Ishikawa (cell line): ENCODE measurements at regions not wholly inside any gene's neighbourhood (a gene's known extent, or its start where the extent isn't known, plus 50 kb on each side); places are given as distances from the start of the nearest gene placed in this dataset.

Source experiments
- CEBPB ChIP-seq: IDR thresholded peaks from 2 replicates; pipeline ENCODE4 v1.6.1; 2012
- CREB1 ChIP-seq: IDR thresholded peaks from 2 replicates; pipeline ENCODE4 v1.6.1; 2012; ENCODE audit warnings: low read depth
- EGR1 ChIP-seq: IDR thresholded peaks from 2 replicates; pipeline ENCODE4 v1.6.1; 2012
- EP300 ChIP-seq: IDR thresholded peaks from 2 replicates; pipeline ENCODE4 v1.6.1; 2012; ENCODE audit warnings: borderline replicate concordance
- FOXM1 ChIP-seq: IDR thresholded peaks from 2 replicates; pipeline ENCODE4 v1.6.1; 2012; ENCODE audit warnings: low read depth, borderline replicate concordance
- NFIC ChIP-seq: IDR thresholded peaks from 2 replicates; pipeline ENCODE4 v1.6.1; 2012
- RAD21 ChIP-seq: IDR thresholded peaks from 2 replicates; pipeline ENCODE4 v1.6.1; 2012; ENCODE audit warnings: low read depth
- TAF1 ChIP-seq: IDR thresholded peaks from 2 replicates; pipeline ENCODE4 v1.6.1; 2012; ENCODE audit warnings: low read depth, mild to moderate bottlenecking
- TEAD4 ChIP-seq: IDR thresholded peaks from 2 replicates; pipeline ENCODE4 v1.6.1; 2012
- YY1 ChIP-seq: IDR thresholded peaks from 2 replicates; pipeline ENCODE4 v1.6.1; 2012; ENCODE audit warnings: low read depth
- ZBTB7A ChIP-seq: IDR thresholded peaks from 2 replicates; pipeline ENCODE4 v1.6.1; 2012; ENCODE audit warnings: low read depth
- TF ChIP-seq, protein P1 (sequence below): IDR thresholded peaks from 2 replicates; pipeline ENCODE4 v1.6.1; 2012; ENCODE audit warnings: low read depth, mild to moderate bottlenecking
- TF ChIP-seq, protein P2 (sequence below): IDR thresholded peaks from 2 replicates; pipeline ENCODE4 v1.6.1; 2012
- TF ChIP-seq, protein P3 (sequence below): IDR thresholded peaks from 2 replicates; pipeline ENCODE4 v1.6.1; 2012

DNA sequence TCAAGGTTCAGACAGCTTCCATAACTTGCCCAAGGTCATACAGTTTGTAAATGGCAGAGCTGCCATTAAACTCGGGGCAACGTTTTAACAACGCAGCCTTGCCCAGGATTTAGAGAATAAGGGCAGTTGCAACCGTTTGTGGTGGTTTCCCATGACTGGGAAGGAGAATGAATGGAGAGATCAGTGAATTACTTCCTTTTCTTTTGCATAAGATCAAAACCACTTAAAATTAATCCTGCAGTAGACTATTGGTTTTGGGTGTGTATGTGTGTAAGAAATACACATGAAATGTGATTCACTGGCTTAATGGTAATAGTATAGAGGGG is 179.1 kb upstream of the MIR17HG start:
- TF ChIP-seq TEAD4 (no peak), EP300 (no peak), CREB1 (no peak), TAF1 (no peak), RAD21 (no peak), FOXM1 (no peak), NFIC (no peak), EGR1 (no peak), ZBTB7A (no peak), YY1 (no peak), CEBPB (no peak)
- TF ChIP-seq, protein P1, sequence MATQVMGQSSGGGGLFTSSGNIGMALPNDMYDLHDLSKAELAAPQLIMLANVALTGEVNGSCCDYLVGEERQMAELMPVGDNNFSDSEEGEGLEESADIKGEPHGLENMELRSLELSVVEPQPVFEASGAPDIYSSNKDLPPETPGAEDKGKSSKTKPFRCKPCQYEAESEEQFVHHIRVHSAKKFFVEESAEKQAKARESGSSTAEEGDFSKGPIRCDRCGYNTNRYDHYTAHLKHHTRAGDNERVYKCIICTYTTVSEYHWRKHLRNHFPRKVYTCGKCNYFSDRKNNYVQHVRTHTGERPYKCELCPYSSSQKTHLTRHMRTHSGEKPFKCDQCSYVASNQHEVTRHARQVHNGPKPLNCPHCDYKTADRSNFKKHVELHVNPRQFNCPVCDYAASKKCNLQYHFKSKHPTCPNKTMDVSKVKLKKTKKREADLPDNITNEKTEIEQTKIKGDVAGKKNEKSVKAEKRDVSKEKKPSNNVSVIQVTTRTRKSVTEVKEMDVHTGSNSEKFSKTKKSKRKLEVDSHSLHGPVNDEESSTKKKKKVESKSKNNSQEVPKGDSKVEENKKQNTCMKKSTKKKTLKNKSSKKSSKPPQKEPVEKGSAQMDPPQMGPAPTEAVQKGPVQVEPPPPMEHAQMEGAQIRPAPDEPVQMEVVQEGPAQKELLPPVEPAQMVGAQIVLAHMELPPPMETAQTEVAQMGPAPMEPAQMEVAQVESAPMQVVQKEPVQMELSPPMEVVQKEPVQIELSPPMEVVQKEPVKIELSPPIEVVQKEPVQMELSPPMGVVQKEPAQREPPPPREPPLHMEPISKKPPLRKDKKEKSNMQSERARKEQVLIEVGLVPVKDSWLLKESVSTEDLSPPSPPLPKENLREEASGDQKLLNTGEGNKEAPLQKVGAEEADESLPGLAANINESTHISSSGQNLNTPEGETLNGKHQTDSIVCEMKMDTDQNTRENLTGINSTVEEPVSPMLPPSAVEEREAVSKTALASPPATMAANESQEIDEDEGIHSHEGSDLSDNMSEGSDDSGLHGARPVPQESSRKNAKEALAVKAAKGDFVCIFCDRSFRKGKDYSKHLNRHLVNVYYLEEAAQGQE = no peak
- TF ChIP-seq, protein P2, sequence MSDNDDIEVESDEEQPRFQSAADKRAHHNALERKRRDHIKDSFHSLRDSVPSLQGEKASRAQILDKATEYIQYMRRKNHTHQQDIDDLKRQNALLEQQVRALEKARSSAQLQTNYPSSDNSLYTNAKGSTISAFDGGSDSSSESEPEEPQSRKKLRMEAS = no peak
- TF ChIP-seq, protein P3, sequence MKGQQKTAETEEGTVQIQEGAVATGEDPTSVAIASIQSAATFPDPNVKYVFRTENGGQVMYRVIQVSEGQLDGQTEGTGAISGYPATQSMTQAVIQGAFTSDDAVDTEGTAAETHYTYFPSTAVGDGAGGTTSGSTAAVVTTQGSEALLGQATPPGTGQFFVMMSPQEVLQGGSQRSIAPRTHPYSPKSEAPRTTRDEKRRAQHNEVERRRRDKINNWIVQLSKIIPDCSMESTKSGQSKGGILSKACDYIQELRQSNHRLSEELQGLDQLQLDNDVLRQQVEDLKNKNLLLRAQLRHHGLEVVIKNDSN = no peak
